Fibroblast of lung (primary cell): ENCODE measurements at regions not wholly inside any gene's neighbourhood (a gene's known extent, or its start where the extent isn't known, plus 50 kb on each side); places are given as distances from the start of the nearest gene placed in this dataset.

Experiments used
- CTCF ChIP-seq, 2 donors: IDR thresholded peaks in 1 of 2; conservative IDR thresholded peaks in 1 of 2; 1 replicate in 1 of 2; 2 replicates in 1 of 2; pipeline ENCODE4 v1.5.1; 2011 to 2012; ENCODE audit warnings: low read length in 2 of 2, control low read depth in 1 of 2, inconsistent platforms in 1 of 2, low read depth in 1 of 2, mild to moderate bottlenecking in 1 of 2
- EZH2 ChIP-seq: IDR thresholded peaks from 2 replicates; pipeline ENCODE4 v1.5.1; 2012; ENCODE audit warnings: low read length, control low read depth, mild to moderate bottlenecking; ENCODE audit errors: missing control alignments

GRCh38 chr22:27185099-27185709 lies 527.8 kb downstream of the MIAT start:
- TF ChIP-seq CTCF (conservative IDR thresholded peaks at IDR 0.05 in 1 of 2, IDR thresholded peaks at IDR 0.05 in 1 of 2; ENCODE audit: low read depth in 1 of 2, low read length in 2 of 2) (no peak), EZH2 (no peak)
